Endothelial cell of umbilical vein (primary cell): ENCODE measurements at regions not wholly inside any gene's neighbourhood (a gene's known extent, or its start where the extent isn't known, plus 50 kb on each side); places are given as distances from the start of the nearest gene placed in this dataset.

Experiments
- BruUV-seq: library from RNA; stranded (reverse); fragments of 400-500 nt; replicated peaks from 2 replicates; lab custom pipeline; 2021; lab: Mats Ljungman, UMichigan
- CTCF ChIA-PET: fragments of 300-600, 350-600 bp; sonication (Branson Sonifier 250); formaldehyde crosslinking; loops from one replicate; lab custom pipeline; 2021; ENCODE audit warnings: antibody characterized with exemption, inconsistent platforms; lab: Charles Lee
- POLR2A ChIA-PET: fragments of 300-600, 350-600 bp; sonication (Branson Sonifier 250); formaldehyde crosslinking; loops from one replicate; lab custom pipeline; 2021; ENCODE audit warnings: antibody characterized with exemption, inconsistent platforms; lab: Charles Lee
- DNase-seq: peaks from one replicate; pipeline ENCODE4 v3.0.0-alpha.2; 2011; ENCODE audit warnings: low read depth, low spot score
- FAIRE-seq: peaks from 2 replicates; lab custom pipeline; 2011; peaks lifted over from hg19 to GRCh38; lab: Jason Lieb, UNC
- H2AFZ ChIP-seq: 2 replicates; pipeline ENCODE4 v1.6.0; 2012; ENCODE audit warnings: low read depth, low read length, control low read depth, inconsistent platforms
- H3K27ac ChIP-seq: 2 replicates; pipeline ENCODE4 v1.5.1; 2011; ENCODE audit warnings: low read depth, mild to moderate bottlenecking, control low read depth, low read length, moderate library complexity; ENCODE audit not compliant: insufficient read depth
- H3K27me3 ChIP-seq, 2 experiments: 2 replicates each; pipeline versions ENCODE4 v1.6.0 to v1.6.1; 2011; ENCODE audit warnings: low read length in 2 of 2, mixed read lengths in 1 of 2; ENCODE audit not compliant: control insufficient read depth in 2 of 2, insufficient read depth in 2 of 2
- H3K36me3 ChIP-seq, 2 experiments: 2 replicates in 1 of 2; 3 replicates in 1 of 2; pipeline ENCODE4 v1.5.1; 2011; ENCODE audit warnings: low read length in 2 of 2, mild to moderate bottlenecking in 1 of 2, moderate library complexity in 1 of 2; ENCODE audit not compliant: control insufficient read depth in 2 of 2, insufficient read depth in 2 of 2; ENCODE audit errors: extremely low read depth in 1 of 2
- H3K4me1 ChIP-seq: 3 replicates; pipeline ENCODE4 v1.5.1; 2011; ENCODE audit warnings: mild to moderate bottlenecking, low read length; ENCODE audit not compliant: control insufficient read depth, insufficient read depth; ENCODE audit errors: extremely low read depth
- H3K4me2 ChIP-seq: 2 replicates; pipeline ENCODE4 v1.6.1; 2011; ENCODE audit warnings: low read length, control low read depth, mixed read lengths; ENCODE audit not compliant: insufficient read depth
- H3K4me3 ChIP-seq, 3 experiments: fragments of 200-600 bp in 1 of 3; sonication (generic), shearing (Covaris generic) in 1 of 3; replicated peaks in 1 of 3; 2 replicates each; pipeline ENCODE4 v1.5.1; 2011 to 2016; ENCODE audit warnings: control low read depth in 3 of 3, low read length in 3 of 3, mild to moderate bottlenecking in 2 of 3, inconsistent platforms in 1 of 3, low read depth in 1 of 3, moderate library complexity in 1 of 3; ENCODE audit not compliant: insufficient read depth in 1 of 3
- H3K79me2 ChIP-seq: 2 replicates; pipeline ENCODE4 v1.6.0; 2012; ENCODE audit warnings: low read length, inconsistent platforms; ENCODE audit not compliant: control insufficient read depth, insufficient read depth
- H3K9ac ChIP-seq: replicated peaks from 2 replicates; pipeline ENCODE3; 2011; ENCODE audit warnings: low read length, control low read depth; ENCODE audit not compliant: insufficient read depth; ENCODE audit errors: extremely low read depth
- H3K9me1 ChIP-seq: replicated peaks from 3 replicates; pipeline ENCODE4 v1.6.0; 2011; ENCODE audit warnings: mild to moderate bottlenecking, low read length; ENCODE audit not compliant: control insufficient read depth, insufficient read depth; ENCODE audit errors: extremely low read depth
- H3K9me3 ChIP-seq: replicated peaks from 2 replicates; pipeline ENCODE4 v1.5.1; 2012; ENCODE audit warnings: low read length, inconsistent platforms; ENCODE audit not compliant: control insufficient read depth, insufficient read depth
- H4K20me1 ChIP-seq: replicated peaks from 2 replicates; pipeline ENCODE3; 2011; ENCODE audit warnings: mild to moderate bottlenecking, low read length; ENCODE audit not compliant: control insufficient read depth, insufficient read depth; ENCODE audit errors: extremely low read depth
- EZH2 ChIP-seq: IDR thresholded peaks from 2 replicates; pipeline ENCODE4 v1.6.1; 2012; ENCODE audit warnings: borderline replicate concordance, low read depth, mild to moderate bottlenecking, moderate library complexity, low read length, inconsistent platforms; ENCODE audit not compliant: severe bottlenecking
- FOS ChIP-seq: IDR thresholded peaks from 2 replicates; pipeline ENCODE4 v1.6.1; 2011; ENCODE audit warnings: mild to moderate bottlenecking, low read length, moderate library complexity, borderline replicate concordance; ENCODE audit not compliant: insufficient read depth
- GATA2 ChIP-seq: IDR thresholded peaks from 2 replicates; pipeline ENCODE4 v1.7.0; 2011; ENCODE audit warnings: low read depth, mild to moderate bottlenecking, moderate library complexity, mixed read lengths, low read length; ENCODE audit not compliant: insufficient read length, insufficient read depth
- JUN ChIP-seq: IDR thresholded peaks from 2 replicates; pipeline ENCODE4 v1.6.1; 2011; ENCODE audit warnings: borderline replicate concordance, low read depth; ENCODE audit not compliant: insufficient read length, insufficient read depth
- MYC ChIP-seq: IDR thresholded peaks from one replicate; pipeline ENCODE4 v1.6.1; 2011; ENCODE audit warnings: mild to moderate bottlenecking, low read depth, low read length
- POLR2A ChIP-seq: IDR thresholded peaks from 2 replicates; pipeline ENCODE4 v1.6.1; 2012; ENCODE audit warnings: low read depth, mild to moderate bottlenecking, control low read depth, low read length
- POLR2AphosphoS5 ChIP-seq: IDR thresholded peaks from 2 replicates; pipeline ENCODE4 v1.6.1; 2012; ENCODE audit warnings: low read depth, mild to moderate bottlenecking, control low read depth, low read length, moderate library complexity; ENCODE audit not compliant: insufficient read depth
- dilution Hi-C: fragments of 300-500 bp; cut with MboI; formaldehyde crosslinking; loops from one replicate; pipeline ENCODE4 v1.15.0; 2019; ENCODE audit warnings: low sequenced_read_pairs; ENCODE audit not compliant: extremely low pct_ligation_motif_present
- intact Hi-C: fragments of 100-400 bp; cut with micrococcal nuclease; formaldehyde crosslinking; loops from one replicate; pipeline ENCODE4 v1.10.0; 2022
- TF ChIP-seq, protein P1 (sequence below): IDR thresholded peaks from 2 replicates; pipeline ENCODE4 v1.6.1; 2011; ENCODE audit not compliant: insufficient read depth, insufficient read length
- TF ChIP-seq, protein P2 (sequence below), 2 donors: IDR thresholded peaks; 1 replicate in 1 of 2; 2 replicates in 1 of 2; pipeline ENCODE4 v1.5.1; 2011; ENCODE audit warnings: low read length in 2 of 2, mild to moderate bottlenecking in 2 of 2, moderate library complexity in 2 of 2, control low read depth in 1 of 2, inconsistent platforms in 1 of 2, low read depth in 1 of 2; ENCODE audit not compliant: insufficient read depth in 1 of 2; ENCODE audit errors: extremely low read depth in 1 of 2

DNA sequence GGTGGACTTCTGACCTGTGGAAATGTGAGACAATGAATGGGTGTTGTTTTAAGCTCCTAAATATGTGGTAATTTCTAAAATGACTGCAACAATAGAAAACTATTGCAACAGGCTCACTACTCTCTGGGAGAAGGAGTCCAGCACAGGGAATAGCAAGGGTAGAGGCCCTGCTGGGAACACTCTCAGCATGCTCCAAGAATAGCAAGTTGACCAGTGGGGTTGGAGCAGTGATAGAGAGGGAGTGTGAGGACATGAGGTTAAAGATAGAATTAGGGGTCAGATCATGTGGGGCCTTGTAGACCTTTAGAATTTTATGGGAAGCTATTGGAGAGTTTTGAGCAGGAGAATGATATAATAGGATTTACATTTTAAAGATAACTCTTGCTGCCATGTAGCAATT lies 346.7 kb upstream of the CCDC196 start:
- CTCF ChIA-PET = no interaction called here
- no TSS peak for BruUV-seq
- no peaks in the 10 kb centered on the region for H3K9me3 ChIP-seq
- H2AFZ ChIP-seq = no peak overlapping the region
- intact Hi-C loops (no loop called here), dilution Hi-C loops (no loop called here)
- FAIRE-seq (no peak), DNase-seq (no peak)
- H3K9me1 ChIP-seq = no peaks in the 10 kb centered on the region
- POLR2A ChIA-PET = no interaction called here
- H4K20me1 ChIP-seq = no peaks in the 10 kb centered on the region
- no peak overlapping the region for H3K4me3 ChIP-seq
- no peak overlapping the region for H3K27ac ChIP-seq
- no peak overlapping the region for H3K9ac ChIP-seq
- no peaks in the 10 kb centered on the region for H3K36me3 ChIP-seq
- H3K4me2 ChIP-seq = no peak overlapping the region
- TF ChIP-seq, protein P1, sequence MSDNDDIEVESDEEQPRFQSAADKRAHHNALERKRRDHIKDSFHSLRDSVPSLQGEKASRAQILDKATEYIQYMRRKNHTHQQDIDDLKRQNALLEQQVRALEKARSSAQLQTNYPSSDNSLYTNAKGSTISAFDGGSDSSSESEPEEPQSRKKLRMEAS = no peak
- TF ChIP-seq MYC (no peak), FOS (no peak), GATA2 (no peak), JUN (no peak), POLR2A (no peak), EZH2 (no peak), POLR2AphosphoS5 (no peak)
- TF ChIP-seq, protein P2, sequence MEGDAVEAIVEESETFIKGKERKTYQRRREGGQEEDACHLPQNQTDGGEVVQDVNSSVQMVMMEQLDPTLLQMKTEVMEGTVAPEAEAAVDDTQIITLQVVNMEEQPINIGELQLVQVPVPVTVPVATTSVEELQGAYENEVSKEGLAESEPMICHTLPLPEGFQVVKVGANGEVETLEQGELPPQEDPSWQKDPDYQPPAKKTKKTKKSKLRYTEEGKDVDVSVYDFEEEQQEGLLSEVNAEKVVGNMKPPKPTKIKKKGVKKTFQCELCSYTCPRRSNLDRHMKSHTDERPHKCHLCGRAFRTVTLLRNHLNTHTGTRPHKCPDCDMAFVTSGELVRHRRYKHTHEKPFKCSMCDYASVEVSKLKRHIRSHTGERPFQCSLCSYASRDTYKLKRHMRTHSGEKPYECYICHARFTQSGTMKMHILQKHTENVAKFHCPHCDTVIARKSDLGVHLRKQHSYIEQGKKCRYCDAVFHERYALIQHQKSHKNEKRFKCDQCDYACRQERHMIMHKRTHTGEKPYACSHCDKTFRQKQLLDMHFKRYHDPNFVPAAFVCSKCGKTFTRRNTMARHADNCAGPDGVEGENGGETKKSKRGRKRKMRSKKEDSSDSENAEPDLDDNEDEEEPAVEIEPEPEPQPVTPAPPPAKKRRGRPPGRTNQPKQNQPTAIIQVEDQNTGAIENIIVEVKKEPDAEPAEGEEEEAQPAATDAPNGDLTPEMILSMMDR (IDR thresholded peaks at IDR 0.05; ENCODE audit: extremely low read depth in 1 of 2, insufficient read depth in 1 of 2, low read depth in 1 of 2, low read length in 2 of 2) = no peak
- no peaks in the 10 kb centered on the region for H3K4me1 ChIP-seq
- no peaks in the 10 kb centered on the region for H3K27me3 ChIP-seq
- no peaks in the 10 kb centered on the region for H3K79me2 ChIP-seq
